Aorta (tissue), 5 donors: ENCODE measurements at regions not wholly inside any gene's neighbourhood (a gene's known extent, or its start where the extent isn't known, plus 50 kb on each side); places are given as distances from the start of the nearest gene placed in this dataset.

Experiments
- ATAC-seq: fragments of 200-7000 bp; cut with Tn5 transposase; one replicate; pipeline ENCODE4 v1.9.1; 2022; ENCODE audit warnings: moderate library complexity; ENCODE audit not compliant: low FRiP score
- DNase-seq, 2 donors: peaks; one replicate each; pipeline ENCODE4 v3.0.0-alpha.2; 2020
- H3K27ac ChIP-seq, 2 donors: one replicate each; pipeline ENCODE4 v1.5.1; 2013; ENCODE audit warnings: low read length in 2 of 2, mild to moderate bottlenecking in 2 of 2, moderate library complexity in 2 of 2, control low read depth in 1 of 2, inconsistent platforms in 1 of 2, low read depth in 1 of 2
- H3K27me3 ChIP-seq, 2 donors: one replicate each; pipeline ENCODE4 v1.6.1; 2013; ENCODE audit warnings: control low read depth in 1 of 2, low read length in 1 of 2, mild to moderate bottlenecking in 1 of 2, moderate library complexity in 1 of 2; ENCODE audit not compliant: insufficient read depth in 2 of 2, control insufficient read depth in 1 of 2
- H3K36me3 ChIP-seq, 2 donors: one replicate each; pipeline ENCODE4 v1.6.1; 2013; ENCODE audit warnings: control low read depth in 1 of 2, low read length in 1 of 2, mild to moderate bottlenecking in 1 of 2; ENCODE audit not compliant: insufficient read depth in 2 of 2, control insufficient read depth in 1 of 2
- H3K4me1 ChIP-seq, 2 donors: one replicate each; pipeline ENCODE4 v1.6.1; 2013; ENCODE audit warnings: low read length in 2 of 2, control low read depth in 1 of 2, mild to moderate bottlenecking in 1 of 2, moderate library complexity in 1 of 2; ENCODE audit not compliant: insufficient read depth in 2 of 2, control insufficient read depth in 1 of 2
- H3K4me3 ChIP-seq, 2 donors: one replicate each; pipeline ENCODE4 v1.5.1; 2013; ENCODE audit warnings: low read length in 2 of 2, control low read depth in 1 of 2, mild to moderate bottlenecking in 1 of 2
- H3K9me3 ChIP-seq: one replicate; pipeline ENCODE4 v1.6.1; 2013; ENCODE audit warnings: mild to moderate bottlenecking, low read length; ENCODE audit not compliant: control insufficient read depth
- WGBS, 2 donors: extraction: QIAGEN DNeasy Blood & Tissue Kit; methylation state at CpG; one replicate each; pipeline ENCODE4 v1.1.7; 2013; 5-methylcytosine and 5-hydroxymethylcytosine counted together
- intact Hi-C, 2 donors: fragments of 100-400 bp; cut with DNase I; formaldehyde crosslinking; loops; one replicate each; pipeline versions ENCODE4 v1.14.2 to v1.15.0; 2022
- donor health status: healthy with polysubstance abuse.
- donor health status: Bipolar disorder and iron deficiency.
- donor health status: DM: no; HTN: no; CAD: no.
- donor health status: DM: no; HTN: no; CAD: no.
- donor health status: DM: yes; HTN: yes; CAD: no.

- H3K36me3 ChIP-seq, result no peaks in the 10 kb centered on the region
- H3K4me3 ChIP-seq, result no peak overlapping the region
- H3K27ac ChIP-seq, result no peak overlapping the region
- DNase-seq (no peak), ATAC-seq (no peak)
- intact Hi-C loops, result no loop called here
- H3K9me3 ChIP-seq, result no peaks in the 10 kb centered on the region
- no peaks in the 10 kb centered on the region for H3K27me3 ChIP-seq
- 72 to 73% methylated on average over 3 of the region's 3 CpGs for WGBS, 2 donors
- no peaks in the 10 kb centered on the region for H3K4me1 ChIP-seq
These were observed 406.9 kb downstream of the LIG4 start for GRCh38 chr13:107808389-107808788.

- no peak overlapping the region for H3K27ac ChIP-seq
- DNase-seq (no peak), ATAC-seq (no peak)
- WGBS, 2 donors, result 3 to 9% methylated on average over 3 of the region's 3 CpGs
- no peaks in the 10 kb centered on the region for H3K36me3 ChIP-seq
- no peak overlapping the region for H3K4me3 ChIP-seq
- H3K27me3 ChIP-seq, result no peaks in the 10 kb centered on the region
- no peaks in the 10 kb centered on the region for H3K9me3 ChIP-seq
- intact Hi-C loops, result no loop called here
- no peaks in the 10 kb centered on the region for H3K4me1 ChIP-seq
These were observed 407.8 kb downstream of the LIG4 start for GRCh38 chr13:107807306-107808073.

- no peaks in the 10 kb centered on the region for H3K9me3 ChIP-seq
- H3K36me3 ChIP-seq, result no peaks in the 10 kb centered on the region
- no peaks in the 10 kb centered on the region for H3K27me3 ChIP-seq
- no peak for ATAC-seq
- no peaks in the 10 kb centered on the region for H3K4me1 ChIP-seq
- intact Hi-C loops, result no loop called here
- H3K27ac ChIP-seq, result no peak overlapping the region
- no peak overlapping the region for H3K4me3 ChIP-seq
- no peak for DNase-seq
- 33 to 44% methylated on average over 2 of the region's 2 CpGs for WGBS, 2 donors
These were observed 408.6 kb downstream of the LIG4 start for GRCh38 chr13:107806726-107807125.

GRCh38 chr13:107803822-107804495, 411.4 kb downstream of the LIG4 start:
- H3K9me3 ChIP-seq, result no peaks in the 10 kb centered on the region
- H3K4me1 ChIP-seq, result no peaks in the 10 kb centered on the region
- H3K27me3 ChIP-seq, result no peaks in the 10 kb centered on the region
- H3K4me3 ChIP-seq, result no peak overlapping the region
- H3K27ac ChIP-seq, result no peak overlapping the region
- WGBS, 2 donors, result 80 to 82% methylated on average over 7 of the region's 7 CpGs
- no peak for ATAC-seq
- DNase-seq, result no peak
- H3K36me3 ChIP-seq, result no peaks in the 10 kb centered on the region
- intact Hi-C loops, result no loop called here

GRCh38 chr13:107801621-107802020, 413.7 kb downstream of the LIG4 start:
- Histone ChIP-seq H3K36me3 (no peaks in the 10 kb centered on the region), H3K27ac (no peak overlapping the region), H3K27me3 (no peaks in the 10 kb centered on the region), H3K9me3 (no peaks in the 10 kb centered on the region), H3K4me1 (no peaks in the 10 kb centered on the region), H3K4me3 (no peak overlapping the region)
- intact Hi-C loops, result no loop called here
- 67 to 78% methylated on average over 9 of the region's 9 CpGs for WGBS, 2 donors
- ATAC-seq, result no peak
- DNase-seq, result no peak

GRCh38 chr13:107799001-107799400, 416.3 kb downstream of the LIG4 start:
- WGBS, 2 donors, result 29 to 34% methylated on average over 5 of the region's 5 CpGs
- no peaks in the 10 kb centered on the region for H3K36me3 ChIP-seq
- intact Hi-C loops, result no loop called here
- no peaks in the 10 kb centered on the region for H3K27me3 ChIP-seq
- no peak overlapping the region for H3K27ac ChIP-seq
- no peak for ATAC-seq
- H3K4me1 ChIP-seq, result no peaks in the 10 kb centered on the region
- no peaks in the 10 kb centered on the region for H3K9me3 ChIP-seq
- H3K4me3 ChIP-seq, result no peak overlapping the region
- no peak for DNase-seq

GRCh38 chr13:107790397-107790796, 424.9 kb downstream of the LIG4 start:
- no peaks in the 10 kb centered on the region for H3K36me3 ChIP-seq
- H3K27ac ChIP-seq, result no peak overlapping the region
- no peak overlapping the region for H3K4me3 ChIP-seq
- no peaks in the 10 kb centered on the region for H3K9me3 ChIP-seq
- WGBS, 2 donors, result 81 to 91% methylated on average over 1 of the region's 1 CpG
- H3K4me1 ChIP-seq, result no peaks in the 10 kb centered on the region
- no peak for ATAC-seq
- DNase-seq, result no peak
- no peaks in the 10 kb centered on the region for H3K27me3 ChIP-seq
- intact Hi-C loops, result no loop called here

GRCh38 chr13:107788464-107789165, 426.7 kb downstream of the LIG4 start:
- no peaks in the 10 kb centered on the region for H3K27me3 ChIP-seq
- intact Hi-C loops, result no loop called here
- no peaks in the 10 kb centered on the region for H3K4me1 ChIP-seq
- H3K9me3 ChIP-seq, result no peaks in the 10 kb centered on the region
- ATAC-seq (no peak), DNase-seq (no peak)
- H3K36me3 ChIP-seq, result no peaks in the 10 kb centered on the region
- 78 to 87% methylated on average over 8 of the region's 8 CpGs for WGBS, 2 donors
- H3K27ac ChIP-seq, result no peak overlapping the region
- no peak overlapping the region for H3K4me3 ChIP-seq
